Panc1 (cell line): ENCODE measurements at regions not wholly inside any gene's neighbourhood (a gene's known extent, or its start where the extent isn't known, plus 50 kb on each side); places are given as distances from the start of the nearest gene placed in this dataset.

Experiments used
- POLR2AphosphoS5 ChIP-seq: IDR thresholded peaks from 2 replicates; pipeline ENCODE4 v1.6.1; 2012; ENCODE audit warnings: mild to moderate bottlenecking, low read depth, low read length, moderate library complexity
- SIN3A ChIP-seq: IDR thresholded peaks from 2 replicates; pipeline ENCODE4 v1.6.1; 2012; ENCODE audit warnings: low read depth, mild to moderate bottlenecking, low read length, moderate library complexity, borderline replicate concordance; ENCODE audit not compliant: insufficient read depth
- TF ChIP-seq, protein P1 (sequence below): fragments of 450-650 bp; IDR thresholded peaks from 2 replicates; pipeline ENCODE4 v1.5.1; 2017; ENCODE audit warnings: mild to moderate bottlenecking

GRCh38 chr6:135657207-135657606, 159.7 kb upstream of the AHI1 start:
- TF ChIP-seq, protein P1, sequence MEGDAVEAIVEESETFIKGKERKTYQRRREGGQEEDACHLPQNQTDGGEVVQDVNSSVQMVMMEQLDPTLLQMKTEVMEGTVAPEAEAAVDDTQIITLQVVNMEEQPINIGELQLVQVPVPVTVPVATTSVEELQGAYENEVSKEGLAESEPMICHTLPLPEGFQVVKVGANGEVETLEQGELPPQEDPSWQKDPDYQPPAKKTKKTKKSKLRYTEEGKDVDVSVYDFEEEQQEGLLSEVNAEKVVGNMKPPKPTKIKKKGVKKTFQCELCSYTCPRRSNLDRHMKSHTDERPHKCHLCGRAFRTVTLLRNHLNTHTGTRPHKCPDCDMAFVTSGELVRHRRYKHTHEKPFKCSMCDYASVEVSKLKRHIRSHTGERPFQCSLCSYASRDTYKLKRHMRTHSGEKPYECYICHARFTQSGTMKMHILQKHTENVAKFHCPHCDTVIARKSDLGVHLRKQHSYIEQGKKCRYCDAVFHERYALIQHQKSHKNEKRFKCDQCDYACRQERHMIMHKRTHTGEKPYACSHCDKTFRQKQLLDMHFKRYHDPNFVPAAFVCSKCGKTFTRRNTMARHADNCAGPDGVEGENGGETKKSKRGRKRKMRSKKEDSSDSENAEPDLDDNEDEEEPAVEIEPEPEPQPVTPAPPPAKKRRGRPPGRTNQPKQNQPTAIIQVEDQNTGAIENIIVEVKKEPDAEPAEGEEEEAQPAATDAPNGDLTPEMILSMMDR = no peak
- TF ChIP-seq POLR2AphosphoS5 (no peak), SIN3A (no peak)
